ENCODE measurements at regions not wholly inside any gene's neighbourhood (a gene's known extent, or its start where the extent isn't known, plus 50 kb on each side); places are given as distances from the start of the nearest gene placed in this dataset.

- H3K4me1 ChIP-seq = no peaks in the 10 kb centered on the region
- DNase-seq = no peak
- no peak overlapping the region for H3K27ac ChIP-seq
- intact Hi-C loops (cut with DNase I; ENCODE audit: low total_unique reads) (no loop called here), in situ Hi-C loops (cut with MboI; ENCODE audit: low sequenced_read_pairs in 4 of 4) (no loop called here)
- no peaks in the 10 kb centered on the region for H3K9me3 ChIP-seq
- H3K27me3 ChIP-seq = no peaks in the 10 kb centered on the region
- H3K4me3 ChIP-seq = no peak overlapping the region
- no peak for ATAC-seq
- no peak for TF ChIP-seq CTCF (IDR thresholded peaks at IDR 0.05 in 4 of 5, conservative IDR thresholded peaks at IDR 0.05 in 1 of 5)
- no peak for TF ChIP-seq POLR2A (IDR thresholded peaks at IDR 0.05)
- H3K36me3 ChIP-seq = no peaks in the 10 kb centered on the region
These were observed 171.0 kb upstream of the SHH start for GRCh38 chr7:155983176-155983815.

GRCh38 chr7:155981703-155982102 is 169.4 kb upstream of the SHH start:
- H3K4me3 ChIP-seq = no peak overlapping the region
- no peaks in the 10 kb centered on the region for H3K36me3 ChIP-seq
- no peaks in the 10 kb centered on the region for H3K27me3 ChIP-seq
- intact Hi-C loops (cut with DNase I; ENCODE audit: low total_unique reads) = no loop called here
- TF ChIP-seq POLR2A (IDR thresholded peaks at IDR 0.05) (no peak), CTCF (IDR thresholded peaks at IDR 0.05 in 4 of 5, conservative IDR thresholded peaks at IDR 0.05 in 1 of 5) (no peak)
- DNase-seq (no peak), ATAC-seq (no peak)
- no peak overlapping the region for H3K27ac ChIP-seq
- no peaks in the 10 kb centered on the region for H3K4me1 ChIP-seq
- in situ Hi-C loops (cut with MboI; ENCODE audit: low sequenced_read_pairs in 4 of 4) = no loop called here
- no peaks in the 10 kb centered on the region for H3K9me3 ChIP-seq

GRCh38 chr7:155980841-155981240 is 168.6 kb upstream of the SHH start:
- Histone ChIP-seq H3K9me3 (no peaks in the 10 kb centered on the region), H3K27me3 (no peaks in the 10 kb centered on the region), H3K4me1 (no peaks in the 10 kb centered on the region), H3K27ac (no peak overlapping the region), H3K4me3 (no peak overlapping the region), H3K36me3 (no peaks in the 10 kb centered on the region)
- intact Hi-C loops (cut with DNase I; ENCODE audit: low total_unique reads) = no loop called here
- in situ Hi-C loops (cut with MboI; ENCODE audit: low sequenced_read_pairs in 4 of 4) = no loop called here
- ATAC-seq (no peak), DNase-seq (no peak)
- TF ChIP-seq CTCF (IDR thresholded peaks at IDR 0.05 in 4 of 5, conservative IDR thresholded peaks at IDR 0.05 in 1 of 5) (no peak), POLR2A (IDR thresholded peaks at IDR 0.05) (no peak)

- Histone ChIP-seq H3K9me3 (no peaks in the 10 kb centered on the region), H3K27ac (no peak overlapping the region), H3K4me3 (no peak overlapping the region), H3K4me1 (no peaks in the 10 kb centered on the region), H3K36me3 (no peaks in the 10 kb centered on the region), H3K27me3 (no peaks in the 10 kb centered on the region)
- ATAC-seq = no peak
- intact Hi-C loops (cut with DNase I; ENCODE audit: low total_unique reads) (no loop called here), in situ Hi-C loops (cut with MboI; ENCODE audit: low sequenced_read_pairs in 4 of 4) (no loop called here)
- no peak for DNase-seq
- TF ChIP-seq POLR2A (IDR thresholded peaks at IDR 0.05) (no peak), CTCF (IDR thresholded peaks at IDR 0.05 in 4 of 5, conservative IDR thresholded peaks at IDR 0.05 in 1 of 5) (no peak)
These were observed 167.7 kb upstream of the SHH start for GRCh38 chr7:155979994-155980393.

DNA sequence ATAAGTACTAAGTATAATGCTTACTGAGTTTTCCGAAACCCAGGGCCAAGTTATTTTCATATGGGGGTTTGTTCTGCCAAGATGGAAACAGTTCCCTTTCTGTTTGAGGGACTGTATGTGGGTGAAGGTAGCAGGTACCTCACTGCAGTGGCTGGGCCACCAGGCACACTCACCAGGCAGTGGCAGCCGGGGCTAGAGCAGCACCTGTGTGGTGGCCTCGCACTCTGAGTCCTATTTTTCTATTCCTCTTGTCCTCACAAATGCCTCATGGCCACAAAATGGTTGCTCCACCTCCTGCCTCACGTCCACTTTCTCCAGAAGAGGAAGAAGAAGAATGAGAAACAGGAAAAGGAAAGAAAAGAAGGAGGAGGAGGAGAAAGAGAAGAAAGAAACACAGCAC is 167.3 kb upstream of the SHH start:
- no peaks in the 10 kb centered on the region for H3K9me3 ChIP-seq
- ATAC-seq (no peak), DNase-seq (no peak)
- H3K4me1 ChIP-seq = no peaks in the 10 kb centered on the region
- intact Hi-C loops (cut with DNase I; ENCODE audit: low total_unique reads) (no loop called here), in situ Hi-C loops (cut with MboI; ENCODE audit: low sequenced_read_pairs in 4 of 4) (no loop called here)
- TF ChIP-seq POLR2A (IDR thresholded peaks at IDR 0.05) = no peak
- no peak for TF ChIP-seq CTCF (IDR thresholded peaks at IDR 0.05 in 4 of 5, conservative IDR thresholded peaks at IDR 0.05 in 1 of 5)
- H3K27ac ChIP-seq = no peak overlapping the region
- H3K27me3 ChIP-seq = no peaks in the 10 kb centered on the region
- no peak overlapping the region for H3K4me3 ChIP-seq
- H3K36me3 ChIP-seq = no peaks in the 10 kb centered on the region

All from gastrocnemius medialis (tissue), 4 donors.